ENCODE measurements at regions not wholly inside any gene's neighbourhood (a gene's known extent, or its start where the extent isn't known, plus 50 kb on each side); places are given as distances from the start of the nearest gene placed in this dataset.

DNA sequence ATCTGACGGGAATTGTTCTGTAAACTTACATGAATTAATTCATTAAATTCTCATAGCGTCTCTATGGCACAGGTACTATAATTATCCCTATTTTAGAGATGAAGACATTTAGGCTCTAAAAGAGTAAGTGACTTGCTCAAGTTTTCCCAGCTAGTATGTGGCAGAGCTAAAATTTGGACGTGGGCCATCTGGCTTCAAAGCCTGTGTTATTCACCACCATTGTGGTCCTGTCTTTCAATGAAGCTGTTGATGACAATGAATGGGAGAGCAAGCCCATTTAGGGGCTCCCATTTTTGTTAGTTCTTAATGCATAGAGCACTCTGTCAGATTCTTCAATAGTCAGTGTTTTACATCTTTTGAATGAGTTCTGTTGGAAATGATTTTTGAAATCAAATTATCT is 236.0 kb upstream of the CD180 start:
- H3K36me3 ChIP-seq (replicated peaks in 1 of 2; ENCODE audit: control extremely low read depth in 1 of 2, control insufficient read depth in 1 of 2, extremely low read depth in 1 of 2, insufficient read depth in 2 of 2, low read length in 1 of 2) = no peaks in the 10 kb centered on the region
- H3K27me3 ChIP-seq (replicated peaks in 1 of 4; ENCODE audit: control extremely low read depth in 1 of 4, control insufficient read depth in 3 of 4, insufficient read depth in 4 of 4, low read length in 3 of 4) = no peaks in the 10 kb centered on the region
- ATAC-seq (ENCODE audit: low read depth) (no peak), DNase-seq (no peak)
- H3K4me2 ChIP-seq (replicated peaks; ENCODE audit: low read depth, low read length, poor library complexity, severe bottlenecking) = no peak overlapping the region
- H4K20me1 ChIP-seq (ENCODE audit: control insufficient read depth, insufficient read depth, low read length, poor library complexity, severe bottlenecking) = no peaks in the 10 kb centered on the region
- intact Hi-C loops (cut with micrococcal nuclease) = no loop called here
- no peaks in the 10 kb centered on the region for H3K79me2 ChIP-seq (ENCODE audit: control insufficient read depth, insufficient read depth, low read length)
- TF ChIP-seq CTCF (IDR thresholded peaks at IDR 0.05) (no peak), EZH2 (IDR thresholded peaks at IDR 0.05; ENCODE audit: borderline replicate concordance, insufficient read depth, low read depth, low read length, poor library complexity, severe bottlenecking) (no peak)
- Mint-ChIP-seq H3K27me3 (no peaks in the 10 kb centered on the region), H3K4me3 (no peak overlapping the region), H3K4me1 (no peaks in the 10 kb centered on the region), H3K9me3 (ENCODE audit: insufficient read depth) (no peaks in the 10 kb centered on the region), H3K27ac (no peak overlapping the region)
- ChIA-PET CTCF (no interaction called here), POLR2A (no interaction called here)
- no peak overlapping the region for H3K27ac ChIP-seq (ENCODE audit: low read length in 2 of 2)
- no peak overlapping the region for H3K9ac ChIP-seq (ENCODE audit: low read length)
- 73% methylated on average over 1 of the region's 3 CpGs for WGBS (ENCODE audit: insufficient coverage)
- H3K4me3 ChIP-seq (ENCODE audit: control extremely low read depth in 1 of 5, extremely low read depth in 1 of 5, insufficient read depth in 1 of 5, low read depth in 2 of 5, low read length in 4 of 5) = no peak overlapping the region
- H3K4me1 ChIP-seq (ENCODE audit: control insufficient read depth in 2 of 2, insufficient read depth in 2 of 2, low read length in 2 of 2) = no peaks in the 10 kb centered on the region
- no peaks in the 10 kb centered on the region for H3K9me3 ChIP-seq (ENCODE audit: control extremely low read depth in 1 of 3, control insufficient read depth in 2 of 3, insufficient read depth in 1 of 3, low read length in 2 of 3)
- H2AFZ ChIP-seq (ENCODE audit: insufficient read depth, low read depth, low read length, poor library complexity, severe bottlenecking) = no peak overlapping the region

GRCh38 chr5:67431191-67431590 is 234.6 kb upstream of the CD180 start:
- Histone ChIP-seq H3K4me3 (ENCODE audit: control extremely low read depth in 1 of 5, extremely low read depth in 1 of 5, insufficient read depth in 1 of 5, low read depth in 2 of 5, low read length in 4 of 5) (no peak overlapping the region), H2AFZ (ENCODE audit: insufficient read depth, low read depth, low read length, poor library complexity, severe bottlenecking) (no peak overlapping the region), H3K4me1 (ENCODE audit: control insufficient read depth in 2 of 2, insufficient read depth in 2 of 2, low read length in 2 of 2) (no peaks in the 10 kb centered on the region), H4K20me1 (ENCODE audit: control insufficient read depth, insufficient read depth, low read length, poor library complexity, severe bottlenecking) (no peaks in the 10 kb centered on the region), H3K27me3 (replicated peaks in 1 of 4; ENCODE audit: control extremely low read depth in 1 of 4, control insufficient read depth in 3 of 4, insufficient read depth in 4 of 4, low read length in 3 of 4) (no peaks in the 10 kb centered on the region), H3K79me2 (ENCODE audit: control insufficient read depth, insufficient read depth, low read length) (no peaks in the 10 kb centered on the region), H3K4me2 (replicated peaks; ENCODE audit: low read depth, low read length, poor library complexity, severe bottlenecking) (no peak overlapping the region), H3K9ac (ENCODE audit: low read length) (no peak overlapping the region), H3K9me3 (ENCODE audit: control extremely low read depth in 1 of 3, control insufficient read depth in 2 of 3, insufficient read depth in 1 of 3, low read length in 2 of 3) (no peaks in the 10 kb centered on the region), H3K27ac (ENCODE audit: low read length in 2 of 2) (no peak overlapping the region), H3K36me3 (replicated peaks in 1 of 2; ENCODE audit: control extremely low read depth in 1 of 2, control insufficient read depth in 1 of 2, extremely low read depth in 1 of 2, insufficient read depth in 2 of 2, low read length in 1 of 2) (no peaks in the 10 kb centered on the region)
- Mint-ChIP-seq H3K9me3 (ENCODE audit: insufficient read depth) (no peaks in the 10 kb centered on the region), H3K4me1 (no peaks in the 10 kb centered on the region), H3K4me3 (no peak overlapping the region), H3K27me3 (no peaks in the 10 kb centered on the region), H3K27ac (no peak overlapping the region)
- intact Hi-C loops (cut with micrococcal nuclease) = no loop called here
- DNase-seq (no peak), ATAC-seq (ENCODE audit: low read depth) (no peak)
- POLR2A ChIA-PET = no interaction called here
- TF ChIP-seq EZH2 (IDR thresholded peaks at IDR 0.05; ENCODE audit: borderline replicate concordance, insufficient read depth, low read depth, low read length, poor library complexity, severe bottlenecking) = no peak
- no peak for TF ChIP-seq CTCF (IDR thresholded peaks at IDR 0.05)
- CTCF ChIA-PET = no interaction called here
- no CpG with 5 or more reads among the region's 4 CpGs for WGBS (ENCODE audit: insufficient coverage)

Data from B cell (primary cell).